ENCODE measurements at regions not wholly inside any gene's neighbourhood (a gene's known extent, or its start where the extent isn't known, plus 50 kb on each side); places are given as distances from the start of the nearest gene placed in this dataset.

- no peak overlapping the region for H3K4me3 ChIP-seq
- H3K27me3 ChIP-seq: no peaks in the 10 kb centered on the region
- peak; percentile 22 to 41 (median 26) for TF ChIP-seq CTCF (IDR thresholded peaks at IDR 0.05)
- no peak overlapping the region for H3K27ac ChIP-seq
- intact Hi-C loops (cut with DNase I): no loop called here
- DNase-seq (ENCODE audit: low spot score in 2 of 2): peak in 1 of 2 donors; percentile 76
- H3K36me3 ChIP-seq: no peaks in the 10 kb centered on the region
- H3K4me1 ChIP-seq: no peaks in the 10 kb centered on the region
- H3K9me3 ChIP-seq: no peaks in the 10 kb centered on the region
These were observed 61.3 kb upstream of the ITSN2 start for GRCh38 chr2:24421668-24422067.

- Histone ChIP-seq H3K27ac (no peak overlapping the region), H3K36me3 (no peaks in the 10 kb centered on the region), H3K4me3 (no peak overlapping the region), H3K9me3 (no peaks in the 10 kb centered on the region), H3K4me1 (no peaks in the 10 kb centered on the region), H3K27me3 (no peaks in the 10 kb centered on the region)
- no peak for DNase-seq (ENCODE audit: low spot score in 2 of 2)
- no peak for TF ChIP-seq CTCF (IDR thresholded peaks at IDR 0.05)
- intact Hi-C loops (cut with DNase I): no loop called here
These were observed 60.0 kb upstream of the ITSN2 start for GRCh38 chr2:24420373-24420772.

GRCh38 chr2:24418166-24418841 lies 58.0 kb upstream of the ITSN2 start:
- H3K4me1 ChIP-seq: no peaks in the 10 kb centered on the region
- H3K4me3 ChIP-seq: no peak overlapping the region
- no peaks in the 10 kb centered on the region for H3K36me3 ChIP-seq
- intact Hi-C loops (cut with DNase I): no loop called here
- TF ChIP-seq CTCF (IDR thresholded peaks at IDR 0.05): no peak
- no peak overlapping the region for H3K27ac ChIP-seq
- no peaks in the 10 kb centered on the region for H3K27me3 ChIP-seq
- H3K9me3 ChIP-seq: no peaks in the 10 kb centered on the region
- DNase-seq (ENCODE audit: low spot score in 2 of 2): no peak

- Histone ChIP-seq H3K4me1 (no peaks in the 10 kb centered on the region), H3K27ac (no peak overlapping the region), H3K9me3 (no peaks in the 10 kb centered on the region), H3K4me3 (no peak overlapping the region), H3K36me3 (no peaks in the 10 kb centered on the region), H3K27me3 (no peaks in the 10 kb centered on the region)
- TF ChIP-seq CTCF (IDR thresholded peaks at IDR 0.05): no peak
- intact Hi-C loops (cut with DNase I): loop anchor here (5.0 kb wide), 1 partner anchor 714 kb away; no protein-coding TSS in a partner anchor
- DNase-seq (ENCODE audit: low spot score in 2 of 2): no peak
These were observed 52.5 kb upstream of the ITSN2 start for GRCh38 chr2:24412812-24413211.

- Histone ChIP-seq H3K9me3 (no peaks in the 10 kb centered on the region), H3K27ac (no peak overlapping the region), H3K4me3 (no peak overlapping the region), H3K36me3 (no peaks in the 10 kb centered on the region), H3K4me1 (no peaks in the 10 kb centered on the region), H3K27me3 (no peaks in the 10 kb centered on the region)
- intact Hi-C loops (cut with DNase I): loop anchor here (5.0 kb wide), 1 partner anchor 716 kb away; no protein-coding TSS in a partner anchor
- TF ChIP-seq CTCF (IDR thresholded peaks at IDR 0.05): no peak
- no peak for DNase-seq (ENCODE audit: low spot score in 2 of 2)
These were observed 51.3 kb upstream of the ITSN2 start for GRCh38 chr2:24411488-24412151.

All from ascending aorta (tissue), 2 donors.